Tibial nerve (tissue), 4 donors: ENCODE measurements at regions not wholly inside any gene's neighbourhood (a gene's known extent, or its start where the extent isn't known, plus 50 kb on each side); places are given as distances from the start of the nearest gene placed in this dataset.

Source experiments
- DNase-seq, 2 donors: peaks; one replicate each; pipeline ENCODE4 v3.0.0-alpha.2; 2019; ENCODE audit warnings: low spot score in 2 of 2
- H3K27ac ChIP-seq, 4 donors: fragments of 200-600 bp; sonication (generic) in 3 of 4; one replicate each; pipeline ENCODE4 v1.5.1; 2017 to 2019; ENCODE audit warnings: mild to moderate bottlenecking in 1 of 4
- H3K27me3 ChIP-seq, 2 donors: fragments of 200-600 bp; sonication (generic) in 1 of 2; one replicate each; pipeline versions ENCODE4 v1.5.1 to v1.6.0; 2017 to 2019
- H3K36me3 ChIP-seq, 3 donors: fragments of 200-600 bp; sonication (generic); one replicate each; pipeline ENCODE4 v1.5.1; 2018 to 2019
- H3K4me1 ChIP-seq, 4 donors: fragments of 200-600 bp; sonication (generic) in 3 of 4; one replicate each; pipeline ENCODE4 v1.5.1; 2017 to 2019
- H3K4me3 ChIP-seq, 4 donors: fragments of 200-600 bp; sonication (generic) in 3 of 4; one replicate each; pipeline ENCODE4 v1.5.1; 2017 to 2019; ENCODE audit warnings: mild to moderate bottlenecking in 1 of 4, moderate library complexity in 1 of 4
- H3K9me3 ChIP-seq, 4 donors: fragments of 200-600 bp; sonication (generic) in 3 of 4; one replicate each; pipeline ENCODE4 v1.5.1; 2017 to 2019
- CTCF ChIP-seq, 5 experiments: fragments of 200-600 bp in 3 of 5; fragments of 450-650 bp in 2 of 5; sonication (generic) in 3 of 5; IDR thresholded peaks; one replicate each; pipeline ENCODE4 v1.5.1; 2016 to 2019; ENCODE audit warnings: antibody characterized with exemption in 5 of 5, mild to moderate bottlenecking in 3 of 5, moderate library complexity in 2 of 5
- EP300 ChIP-seq, 2 donors: sonication (generic); formaldehyde crosslinking; IDR thresholded peaks; one replicate each; pipeline ENCODE4 v1.6.1; 2017; ENCODE audit warnings: antibody characterized with exemption in 2 of 2, mild to moderate bottlenecking in 1 of 2
- POLR2A ChIP-seq, 2 donors: fragments of 450-650 bp; IDR thresholded peaks; one replicate each; pipeline ENCODE4 v1.6.1; 2017; ENCODE audit warnings: antibody characterized with exemption in 2 of 2, mild to moderate bottlenecking in 2 of 2, moderate library complexity in 2 of 2
- WGBS, 2 donors: methylation state at CpG; one replicate each; pipeline ENCODE4 v1.1.5; 2018; 5-methylcytosine and 5-hydroxymethylcytosine counted together

DNA sequence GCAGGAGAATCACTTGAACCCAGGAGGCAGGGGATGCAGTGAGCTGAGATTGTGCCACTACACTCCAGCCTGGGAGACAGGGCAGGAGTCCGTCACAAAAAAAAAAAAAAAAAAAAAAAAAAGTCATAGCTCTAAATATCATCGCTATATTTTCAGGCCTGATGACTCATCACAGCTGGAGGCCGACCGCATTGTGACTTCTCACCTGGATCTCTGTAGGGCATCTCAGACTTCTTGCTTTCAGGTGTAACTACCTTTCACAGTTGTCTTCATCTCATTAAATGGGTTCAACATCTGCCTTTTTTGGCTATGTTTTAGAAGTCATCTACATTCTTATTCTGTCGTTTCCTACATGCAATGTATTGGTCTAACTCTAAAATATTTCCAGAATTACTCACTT, 353.1 kb upstream of the MON1B start:
- H3K36me3 ChIP-seq = no peaks in the 10 kb centered on the region
- H3K4me3 ChIP-seq = no peak overlapping the region
- no peak for TF ChIP-seq EP300 (IDR thresholded peaks at IDR 0.05)
- no peak for TF ChIP-seq POLR2A (IDR thresholded peaks at IDR 0.05)
- TF ChIP-seq CTCF (IDR thresholded peaks at IDR 0.05) = no peak
- 84 to 91% methylated on average over 5 of the region's 5 CpGs for WGBS, 2 donors
- H3K4me1 ChIP-seq = no peaks in the 10 kb centered on the region
- H3K27me3 ChIP-seq = no peaks in the 10 kb centered on the region
- H3K9me3 ChIP-seq = no peaks in the 10 kb centered on the region
- no peak overlapping the region for H3K27ac ChIP-seq
- no peak for DNase-seq

DNA sequence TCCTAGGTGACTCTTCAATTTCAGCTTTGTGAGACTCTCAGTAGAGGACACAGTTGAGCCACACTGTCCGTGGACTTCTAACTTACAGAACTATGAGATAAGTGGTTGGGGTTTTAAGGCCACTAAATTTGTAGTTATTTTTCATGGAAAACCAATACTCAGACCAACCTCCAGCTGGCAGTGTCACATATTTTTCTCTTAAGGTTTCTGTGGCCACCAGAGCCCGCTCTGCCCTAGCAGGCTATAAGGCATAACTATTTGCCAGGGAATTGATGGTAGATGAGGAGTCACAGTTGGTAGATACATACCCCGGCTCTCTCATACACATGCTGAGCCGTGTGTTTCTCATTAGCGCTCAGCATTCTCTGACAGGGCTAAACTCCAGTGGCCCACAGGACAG, 336.8 kb upstream of the MON1B start:
- Histone ChIP-seq H3K27me3 (no peaks in the 10 kb centered on the region), H3K4me3 (no peak overlapping the region), H3K4me1 (no peaks in the 10 kb centered on the region), H3K27ac (no peak overlapping the region), H3K36me3 (no peaks in the 10 kb centered on the region), H3K9me3 (peaks cover 0 to 8% (median 0%) of the 10 kb centered on the region in 4 donors)
- TF ChIP-seq CTCF (IDR thresholded peaks at IDR 0.05) = no peak
- TF ChIP-seq EP300 (IDR thresholded peaks at IDR 0.05) = no peak
- TF ChIP-seq POLR2A (IDR thresholded peaks at IDR 0.05) = no peak
- WGBS, 2 donors = 83% methylated on average over 5 of the region's 5 CpGs
- DNase-seq = no peak

DNA sequence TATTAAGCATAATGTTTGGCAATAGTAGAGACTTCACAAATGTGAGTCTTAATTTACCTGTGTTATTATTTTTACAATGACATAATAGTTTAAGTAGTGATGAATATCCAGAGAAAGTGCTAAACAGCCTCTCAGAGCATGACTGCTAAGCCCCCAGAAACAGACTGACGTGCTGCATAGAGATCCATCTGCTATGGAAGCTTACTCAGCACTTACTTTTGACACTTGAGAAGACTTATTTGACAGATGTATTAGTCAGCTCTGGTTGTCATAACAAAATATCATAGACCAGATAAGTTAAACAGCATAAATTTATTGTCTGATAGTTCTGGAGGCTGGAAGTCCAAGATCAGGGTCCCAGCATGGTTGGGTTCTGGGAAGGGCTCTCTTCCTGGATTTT, 334.9 kb upstream of the MON1B start:
- TF ChIP-seq EP300 (IDR thresholded peaks at IDR 0.05) (no peak), CTCF (IDR thresholded peaks at IDR 0.05) (no peak), POLR2A (IDR thresholded peaks at IDR 0.05) (no peak)
- Histone ChIP-seq H3K9me3 (peaks cover 0 to 8% (median 0%) of the 10 kb centered on the region in 4 donors), H3K4me1 (no peaks in the 10 kb centered on the region), H3K27ac (no peak overlapping the region), H3K36me3 (no peaks in the 10 kb centered on the region), H3K27me3 (no peaks in the 10 kb centered on the region), H3K4me3 (no peak overlapping the region)
- WGBS, 2 donors = 59 to 80% methylated on average over 1 of the region's 1 CpG
- no peak for DNase-seq

GRCh38 chr16:76857402-76857801, 333.6 kb upstream of the MON1B start:
- DNase-seq = no peak
- Histone ChIP-seq H3K4me1 (no peaks in the 10 kb centered on the region), H3K4me3 (no peak overlapping the region), H3K36me3 (no peaks in the 10 kb centered on the region), H3K9me3 (peaks cover 0 to 8% (median 0%) of the 10 kb centered on the region in 4 donors), H3K27ac (no peak overlapping the region), H3K27me3 (no peaks in the 10 kb centered on the region)
- 39 to 52% methylated on average over 1 of the region's 1 CpG for WGBS, 2 donors
- TF ChIP-seq CTCF (IDR thresholded peaks at IDR 0.05) = no peak
- TF ChIP-seq EP300 (IDR thresholded peaks at IDR 0.05) = no peak

DNA sequence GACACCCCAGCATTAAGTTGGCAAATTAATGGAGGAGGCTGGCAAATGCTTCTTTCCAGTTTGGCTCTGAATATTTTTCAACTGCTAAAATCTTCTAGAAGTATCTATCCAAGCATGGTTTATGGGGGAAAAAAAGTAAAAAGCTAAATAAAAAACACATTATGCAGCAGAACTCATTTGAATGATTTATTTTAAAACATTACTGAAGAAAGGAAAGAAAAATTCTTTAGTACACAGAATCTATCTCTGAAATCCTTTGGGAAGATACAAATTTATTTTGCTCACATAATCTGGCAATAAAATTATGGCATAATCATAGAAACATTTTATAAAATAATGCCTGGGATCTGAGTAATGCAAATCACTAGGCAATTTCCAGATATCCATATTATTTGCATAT, 328.1 kb upstream of the MON1B start:
- Histone ChIP-seq H3K9me3 (peaks cover 0 to 8% (median 0%) of the 10 kb centered on the region in 4 donors), H3K27me3 (no peaks in the 10 kb centered on the region), H3K36me3 (no peaks in the 10 kb centered on the region), H3K4me3 (no peak overlapping the region), H3K4me1 (no peaks in the 10 kb centered on the region), H3K27ac (no peak overlapping the region)
- DNase-seq = no peak
- no peak for TF ChIP-seq CTCF (IDR thresholded peaks at IDR 0.05)
- TF ChIP-seq EP300 (IDR thresholded peaks at IDR 0.05) = no peak
- no peak for TF ChIP-seq POLR2A (IDR thresholded peaks at IDR 0.05)
